ENCODE measurements at regions not wholly inside any gene's neighbourhood (a gene's known extent, or its start where the extent isn't known, plus 50 kb on each side); places are given as distances from the start of the nearest gene placed in this dataset.
"Not testable (repeated sequence)": the region's sequence is repeated elsewhere in the genome, so short reads cannot be mapped to it uniquely, and the experiment has no call there.

GRCh38 chr5:105230516-105231157, 1668.0 kb upstream of the NUDT12 start:
- no peak for DNase-seq (ENCODE audit: low spot score)

- no peak for DNase-seq (ENCODE audit: low spot score)
Measured at GRCh38 chr5:105218018-105218417, 1655.4 kb upstream of the NUDT12 start.

- no peak for DNase-seq (ENCODE audit: low spot score)
Measured at GRCh38 chr5:105213078-105213477, 1650.5 kb upstream of the NUDT12 start.

- no peak for DNase-seq (ENCODE audit: low spot score)
Measured at GRCh38 chr5:105207066-105207465, 1644.5 kb upstream of the NUDT12 start.

DNA sequence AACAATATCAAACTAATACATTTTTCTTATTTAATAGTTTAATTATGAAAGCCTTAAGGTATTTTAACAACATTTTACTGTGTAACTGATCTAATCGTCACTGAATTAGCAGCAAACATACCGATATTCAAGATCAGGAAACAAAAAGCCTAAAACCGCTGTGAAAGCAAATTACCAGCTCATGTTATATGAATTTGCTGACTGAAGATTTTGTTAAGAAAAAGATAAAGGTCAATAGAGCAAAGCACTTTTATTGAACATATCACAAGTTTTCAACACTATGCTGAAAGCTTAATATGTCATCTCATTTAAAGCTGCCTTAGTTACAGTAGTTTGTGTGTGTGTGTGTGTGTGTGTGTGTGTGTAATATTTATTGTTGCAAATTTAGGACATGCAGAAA, 1634.9 kb upstream of the NUDT12 start:
- no peak for DNase-seq (ENCODE audit: low spot score)

- DNase-seq (ENCODE audit: low spot score), result no peak
Measured at GRCh38 chr5:105195765-105196164, 1633.2 kb upstream of the NUDT12 start.

GRCh38 chr5:105172918-105173317, 1610.3 kb upstream of the NUDT12 start:
- no peak for DNase-seq (ENCODE audit: low spot score)

DNA sequence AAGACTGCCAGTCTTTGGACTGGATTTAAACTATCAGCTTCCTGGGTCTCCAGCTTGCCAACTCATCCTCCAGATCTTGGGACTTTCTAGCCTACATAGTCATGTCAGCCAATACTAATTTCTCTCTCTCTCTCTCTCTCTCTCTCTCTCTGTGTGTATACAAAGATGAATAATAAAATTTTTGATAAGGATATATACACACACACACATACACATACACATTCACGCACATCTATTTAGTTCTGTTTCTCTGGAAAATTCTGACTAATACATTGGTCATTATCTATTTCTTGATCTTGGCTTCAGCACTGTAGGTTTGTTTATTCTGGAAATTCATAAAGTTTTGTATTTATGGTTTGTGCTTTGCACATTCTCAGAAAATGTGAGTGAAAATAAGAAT, 1606.2 kb upstream of the NUDT12 start:
- no peak for DNase-seq (ENCODE audit: low spot score)

DNA sequence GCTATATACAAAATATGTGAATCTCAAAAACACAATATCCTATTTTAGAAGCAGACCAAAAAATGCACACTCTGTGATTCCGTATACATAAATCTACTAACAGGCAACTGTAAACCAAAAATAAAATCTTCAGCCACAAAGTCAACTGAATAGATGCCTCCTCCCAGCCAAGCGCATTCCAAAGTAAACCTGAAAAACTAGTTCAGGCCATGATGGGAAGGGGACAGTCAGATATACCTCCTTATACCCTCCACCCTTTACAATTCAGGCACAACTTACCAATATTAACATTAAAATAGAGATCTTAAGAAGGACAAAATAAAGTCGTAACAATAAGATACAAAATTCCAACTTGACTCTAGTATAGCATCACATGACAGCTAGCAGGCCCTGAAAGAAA, 1604.5 kb upstream of the NUDT12 start:
- no peak for DNase-seq (ENCODE audit: low spot score)

DNA sequence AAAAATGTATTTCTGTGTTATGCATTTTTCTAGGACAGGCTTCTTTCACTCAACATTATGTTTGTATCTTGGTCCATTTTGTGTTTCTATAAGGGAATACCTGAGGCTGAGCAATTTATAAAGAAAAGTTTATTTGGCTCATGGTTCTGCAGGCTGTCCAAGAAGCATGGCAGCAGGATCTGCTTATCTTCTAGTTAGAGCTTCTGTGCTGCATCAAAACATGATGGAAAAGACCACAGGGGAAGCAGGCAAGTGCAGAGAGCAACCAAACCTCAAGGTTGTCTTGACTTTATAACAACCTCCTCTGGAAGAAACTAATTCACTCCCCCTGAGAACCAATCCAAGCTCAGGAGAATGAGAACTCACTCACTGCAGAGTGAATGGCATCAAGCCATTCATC, 1601.0 kb upstream of the NUDT12 start:
- DNase-seq (ENCODE audit: low spot score), result no peak

- DNase-seq (ENCODE audit: low spot score), result not testable (repeated sequence)
Measured at GRCh38 chr5:105162557-105162956, 1600.0 kb upstream of the NUDT12 start.

DNA sequence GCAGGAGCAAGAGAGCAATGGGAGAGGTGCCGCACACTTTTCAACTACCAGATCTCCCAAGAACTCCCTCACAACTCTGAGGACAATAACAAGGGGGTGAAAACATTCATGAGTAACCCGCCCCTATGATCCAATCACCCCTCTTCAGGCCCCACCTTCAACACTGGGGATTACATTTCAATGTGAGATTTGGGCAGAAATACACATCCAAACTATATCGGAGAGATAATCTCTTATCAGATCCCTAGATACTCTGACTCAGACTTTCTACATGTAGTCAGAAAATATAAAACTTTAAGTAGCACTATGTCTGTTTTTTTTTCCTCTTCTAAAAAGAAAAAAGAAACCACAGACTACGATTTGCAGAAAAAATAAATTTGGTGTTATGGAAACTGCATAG, 1595.9 kb upstream of the NUDT12 start:
- no peak for DNase-seq (ENCODE audit: low spot score)

GRCh38 chr5:105150323-105150722, 1587.7 kb upstream of the NUDT12 start:
- DNase-seq (ENCODE audit: low spot score), result no peak

DNA sequence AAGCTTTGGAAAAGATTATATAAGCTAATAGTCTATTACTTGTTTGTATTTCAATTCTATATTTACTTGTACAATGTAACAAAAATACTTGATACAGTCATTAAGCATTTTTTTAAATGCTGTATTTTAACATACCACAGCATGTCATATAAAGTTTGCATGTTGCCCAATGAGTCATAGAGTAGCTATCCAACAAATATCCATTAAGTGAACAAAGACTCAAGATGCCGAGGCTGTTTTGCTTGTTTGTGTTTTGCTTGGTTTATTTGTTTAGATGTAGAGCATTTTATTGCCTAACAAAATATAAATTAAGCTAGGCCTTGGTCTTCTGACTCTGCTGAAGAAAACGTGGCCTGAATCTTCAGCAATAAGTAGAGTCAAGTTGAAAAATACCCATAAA, 1584.3 kb upstream of the NUDT12 start:
- DNase-seq (ENCODE audit: low spot score), result no peak

DNA sequence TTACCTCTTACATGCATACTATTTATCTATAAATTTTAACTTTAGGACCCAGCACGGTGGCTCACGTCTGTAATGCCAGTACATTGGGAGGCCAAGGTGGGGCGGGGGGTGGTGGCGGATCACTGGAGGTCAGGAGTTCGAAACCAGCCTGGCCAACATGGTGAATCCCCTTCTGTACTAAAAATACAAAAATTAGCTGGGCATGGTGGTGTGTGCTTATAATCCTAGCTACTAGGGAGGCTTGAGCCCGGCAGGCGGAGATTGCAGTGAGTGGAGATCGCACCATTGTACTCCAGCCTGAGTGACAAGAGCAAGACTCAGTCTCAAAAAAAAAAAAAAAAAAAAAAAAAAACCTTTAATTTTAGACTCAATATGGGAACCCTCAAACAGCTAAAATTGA, 1582.6 kb upstream of the NUDT12 start:
- no peak for DNase-seq (ENCODE audit: low spot score)

DNA sequence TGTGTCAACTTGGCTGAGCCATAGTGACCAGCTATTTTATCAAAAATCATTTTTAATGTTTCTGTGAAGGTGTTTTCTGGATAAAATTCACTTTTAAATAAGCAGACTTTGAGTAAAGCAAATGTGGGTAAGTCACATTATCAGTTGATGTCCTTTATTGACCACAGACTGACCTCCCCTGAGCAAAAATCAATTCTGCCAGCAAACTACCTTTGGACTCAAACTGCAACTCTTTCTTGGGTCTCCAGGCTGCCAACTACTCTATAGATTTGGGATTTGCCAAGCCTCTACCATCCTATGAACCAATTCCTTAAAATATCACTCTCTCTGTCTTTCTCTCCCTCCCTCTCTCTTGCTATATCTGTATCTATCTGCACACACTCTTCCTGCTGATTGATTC, 1571.7 kb upstream of the NUDT12 start:
- DNase-seq (ENCODE audit: low spot score), result peak; percentile 42

DNA sequence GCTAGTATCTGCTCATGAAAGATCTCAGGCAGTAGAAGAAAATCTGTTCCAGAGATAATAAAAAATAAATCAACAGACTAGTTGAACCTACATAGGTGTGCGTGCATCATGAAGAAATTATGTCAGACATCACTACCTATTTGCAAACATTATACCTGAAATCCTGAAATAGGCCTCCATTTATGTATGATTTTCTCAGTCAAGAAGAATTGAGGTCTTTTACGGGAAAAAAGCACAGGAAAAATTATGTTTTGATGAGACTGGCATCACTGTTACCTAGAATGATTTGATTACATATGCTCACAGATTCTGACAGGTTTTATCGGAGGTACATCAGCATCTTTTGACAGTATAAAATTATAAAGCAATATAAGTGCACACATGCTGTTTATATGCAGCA, 1570.5 kb upstream of the NUDT12 start:
- no peak for DNase-seq (ENCODE audit: low spot score)

DNA sequence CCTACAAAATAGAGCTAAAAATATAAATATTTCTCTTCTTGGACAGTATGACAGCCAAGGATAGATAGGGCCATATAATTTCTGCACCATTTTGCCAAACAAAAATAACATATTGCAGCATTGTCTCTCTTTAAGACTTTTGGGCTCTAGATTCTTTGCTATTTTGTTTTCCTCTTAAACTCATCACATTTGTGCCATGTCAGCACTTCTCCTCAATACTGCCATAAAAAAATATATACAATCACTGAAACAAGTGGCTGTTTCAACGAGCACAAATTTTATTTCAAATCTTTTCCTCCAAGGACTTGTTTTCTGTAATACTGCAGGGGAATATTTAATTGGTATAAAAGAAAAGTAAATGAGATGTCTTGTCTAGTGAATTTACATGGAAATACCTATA, 1570.0 kb upstream of the NUDT12 start:
- DNase-seq (ENCODE audit: low spot score), result no peak

- DNase-seq (ENCODE audit: low spot score), result no peak
Measured at GRCh38 chr5:105131045-105131444, 1568.5 kb upstream of the NUDT12 start.

DNA sequence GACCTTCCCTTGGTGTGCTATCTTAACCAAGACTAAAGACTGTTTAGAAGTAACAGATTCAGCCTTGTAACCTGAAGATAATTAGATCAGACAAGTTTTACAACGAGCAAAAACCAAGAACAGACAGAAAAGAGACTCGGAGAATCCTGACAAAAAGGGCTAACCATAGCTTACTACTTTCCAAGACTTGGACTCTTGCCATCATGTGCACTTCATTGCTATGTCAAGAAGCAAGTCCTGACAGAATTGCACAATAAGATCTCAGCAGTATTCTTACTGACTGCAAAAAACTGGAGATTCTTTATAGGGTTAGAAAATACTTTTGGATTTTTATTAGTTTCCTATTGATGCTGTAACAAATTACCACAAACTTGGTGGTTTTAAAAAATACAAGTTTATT, 1539.0 kb upstream of the NUDT12 start:
- DNase-seq (ENCODE audit: low spot score), result no peak

GRCh38 chr5:105088961-105089360, 1526.4 kb upstream of the NUDT12 start:
- DNase-seq (ENCODE audit: low spot score), result no peak

- no peak for DNase-seq (ENCODE audit: low spot score)
Measured at GRCh38 chr5:105088102-105088501, 1525.5 kb upstream of the NUDT12 start.

GRCh38 chr5:105057893-105058292, 1495.3 kb upstream of the NUDT12 start:
- DNase-seq (ENCODE audit: low spot score), result no peak

GRCh38 chr5:105057001-105057436, 1494.4 kb upstream of the NUDT12 start:
- DNase-seq (ENCODE audit: low spot score), result no peak

All from mucosa of gallbladder (tissue), 1 donor.